MCF 10A (cell line): ENCODE measurements at regions not wholly inside any gene's neighbourhood (a gene's known extent, or its start where the extent isn't known, plus 50 kb on each side); places are given as distances from the start of the nearest gene placed in this dataset.

Experiments used
- BruUV-seq: library from RNA; stranded (reverse); fragments of 400-500 nt; replicated peaks from 2 replicates; lab custom pipeline; 2021; lab: Mats Ljungman, UMichigan
- CTCF ChIA-PET: fragments of 300-600 bp; sonication (Branson Sonifier 250); formaldehyde crosslinking; extraction: SDS; loops from one replicate; lab custom pipeline; 2021; ENCODE audit warnings: antibody characterized with exemption, inconsistent platforms; lab: Yijun Ruan, JAX
- POLR2A ChIA-PET: fragments of 300-600, 350-650 bp; sonication (Branson Sonifier 250); formaldehyde crosslinking; extraction: SDS; loops from one replicate; lab custom pipeline; 2020; ENCODE audit warnings: antibody characterized with exemption, inconsistent platforms; lab: Yijun Ruan, JAX
- DNase-seq: peaks from one replicate; pipeline ENCODE4 v3.0.0-alpha.2; 2018; ENCODE audit not compliant: unreplicated experiment
- H3K27ac Mint-ChIP-seq: one replicate; pipeline ENCODE4 v1.8.0; 2022; ENCODE audit warnings: mild to moderate bottlenecking, low read depth, mixed read lengths; ENCODE audit not compliant: unreplicated experiment
- H3K27me3 Mint-ChIP-seq: one replicate; pipeline ENCODE4 v1.8.0; 2022; ENCODE audit warnings: mixed read lengths; ENCODE audit not compliant: insufficient read depth, unreplicated experiment
- H3K36me3 Mint-ChIP-seq: one replicate; pipeline ENCODE4 v1.8.0; 2022; ENCODE audit warnings: mild to moderate bottlenecking, moderate library complexity, mixed read lengths; ENCODE audit not compliant: insufficient read depth, unreplicated experiment
- H3K4me1 Mint-ChIP-seq: one replicate; pipeline ENCODE4 v1.8.0; 2022; ENCODE audit warnings: mixed read lengths; ENCODE audit not compliant: insufficient read depth, unreplicated experiment
- H3K4me3 Mint-ChIP-seq: one replicate; pipeline ENCODE4 v1.8.0; 2022; ENCODE audit warnings: mild to moderate bottlenecking, moderate library complexity, mixed read lengths; ENCODE audit not compliant: unreplicated experiment
- H3K9me3 Mint-ChIP-seq: one replicate; pipeline ENCODE4 v1.8.0; 2022; ENCODE audit warnings: mixed read lengths; ENCODE audit not compliant: unreplicated experiment
- intact Hi-C: fragments of 100-400 bp; cut with micrococcal nuclease; formaldehyde crosslinking; loops from 2 replicates; pipeline ENCODE4 v1.14.1; 2022
- TF ChIP-seq, protein P1 (sequence below): fragments of 200-600 bp; IDR thresholded peaks from one replicate; pipeline ENCODE4 v1.8.0; 2022; ENCODE audit warnings: antibody characterized with exemption, mild to moderate bottlenecking; ENCODE audit not compliant: unreplicated experiment

DNA sequence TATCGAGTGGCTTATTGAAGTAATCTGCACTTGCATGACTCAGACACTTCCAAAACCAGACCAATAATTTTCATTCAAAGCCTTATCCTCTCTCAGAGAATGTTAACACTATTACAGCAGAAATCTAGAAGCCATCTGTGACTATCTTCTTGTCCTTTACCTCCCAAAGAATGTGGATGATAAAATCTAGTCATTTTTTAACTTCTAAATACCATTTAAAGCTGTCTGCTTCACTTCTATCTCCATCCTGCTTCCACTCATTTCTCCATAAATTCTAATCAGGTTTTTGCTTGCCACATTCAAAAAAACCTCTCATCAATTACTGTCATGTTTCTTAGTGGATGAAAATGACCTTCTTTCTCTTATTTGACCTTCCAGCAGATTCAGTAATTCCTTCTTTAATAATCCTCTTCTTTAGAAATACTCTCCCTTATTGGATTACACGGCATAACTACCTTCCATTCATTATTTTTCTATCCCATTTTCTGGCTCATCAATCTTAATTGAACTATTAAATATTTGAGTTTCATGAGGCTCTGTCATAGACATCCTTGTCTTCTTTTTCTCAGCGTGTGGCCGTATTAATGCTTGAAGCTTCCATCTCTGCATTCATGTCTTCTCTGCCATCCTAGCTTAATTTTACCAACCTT lies 1999.4 kb downstream of the MRPL39 start:
- H3K9me3 Mint-ChIP-seq, result peaks cover 23% of the 10 kb centered on the region
- TF ChIP-seq, protein P1, sequence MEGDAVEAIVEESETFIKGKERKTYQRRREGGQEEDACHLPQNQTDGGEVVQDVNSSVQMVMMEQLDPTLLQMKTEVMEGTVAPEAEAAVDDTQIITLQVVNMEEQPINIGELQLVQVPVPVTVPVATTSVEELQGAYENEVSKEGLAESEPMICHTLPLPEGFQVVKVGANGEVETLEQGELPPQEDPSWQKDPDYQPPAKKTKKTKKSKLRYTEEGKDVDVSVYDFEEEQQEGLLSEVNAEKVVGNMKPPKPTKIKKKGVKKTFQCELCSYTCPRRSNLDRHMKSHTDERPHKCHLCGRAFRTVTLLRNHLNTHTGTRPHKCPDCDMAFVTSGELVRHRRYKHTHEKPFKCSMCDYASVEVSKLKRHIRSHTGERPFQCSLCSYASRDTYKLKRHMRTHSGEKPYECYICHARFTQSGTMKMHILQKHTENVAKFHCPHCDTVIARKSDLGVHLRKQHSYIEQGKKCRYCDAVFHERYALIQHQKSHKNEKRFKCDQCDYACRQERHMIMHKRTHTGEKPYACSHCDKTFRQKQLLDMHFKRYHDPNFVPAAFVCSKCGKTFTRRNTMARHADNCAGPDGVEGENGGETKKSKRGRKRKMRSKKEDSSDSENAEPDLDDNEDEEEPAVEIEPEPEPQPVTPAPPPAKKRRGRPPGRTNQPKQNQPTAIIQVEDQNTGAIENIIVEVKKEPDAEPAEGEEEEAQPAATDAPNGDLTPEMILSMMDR, result no peak
- intact Hi-C loops, result no loop called here
- BruUV-seq, result no TSS peak
- no peak overlapping the region for H3K27ac Mint-ChIP-seq
- H3K4me1 Mint-ChIP-seq, result peaks cover 10% of the 10 kb centered on the region
- CTCF ChIA-PET, result no interaction called here
- no peak overlapping the region for H3K4me3 Mint-ChIP-seq
- no peak for DNase-seq
- H3K27me3 Mint-ChIP-seq, result no peaks in the 10 kb centered on the region
- H3K36me3 Mint-ChIP-seq, result no peaks in the 10 kb centered on the region
- POLR2A ChIA-PET, result no interaction called here

DNA sequence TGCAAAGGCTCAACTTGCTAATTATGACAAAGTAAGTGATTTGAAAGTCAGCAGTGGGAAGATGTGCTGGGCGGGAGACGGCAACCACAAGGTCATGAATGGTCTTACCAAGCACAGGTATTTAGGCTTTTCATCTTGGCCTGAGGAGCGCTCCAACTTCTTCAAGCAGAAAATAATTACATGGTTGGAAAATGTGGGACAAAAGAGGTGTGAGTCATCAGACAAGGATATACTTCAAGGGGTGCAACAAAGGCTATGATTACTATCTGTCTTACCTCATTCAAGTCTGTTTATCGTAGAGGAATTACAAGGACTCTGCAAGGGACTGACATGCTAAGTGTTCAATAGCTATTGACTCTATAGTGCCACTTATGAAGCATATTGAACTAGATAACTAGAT lies 2005.7 kb downstream of the MRPL39 start:
- no peak for DNase-seq
- intact Hi-C loops, result no loop called here
- peaks cover 15% of the 10 kb centered on the region for H3K9me3 Mint-ChIP-seq
- no peaks in the 10 kb centered on the region for H3K36me3 Mint-ChIP-seq
- no peaks in the 10 kb centered on the region for H3K27me3 Mint-ChIP-seq
- CTCF ChIA-PET, result no interaction called here
- H3K4me1 Mint-ChIP-seq, result no peaks in the 10 kb centered on the region
- H3K27ac Mint-ChIP-seq, result no peak overlapping the region
- POLR2A ChIA-PET, result no interaction called here
- BruUV-seq, result no TSS peak
- TF ChIP-seq, protein P1, result no peak
- no peak overlapping the region for H3K4me3 Mint-ChIP-seq

- ChIA-PET POLR2A (no interaction called here), CTCF (interaction anchor here (0.6 kb wide), 1 partner anchor 32 kb away, joined by 4 read pairs; no protein-coding TSS in a partner anchor)
- Mint-ChIP-seq H3K4me1 (no peaks in the 10 kb centered on the region), H3K27ac (no peak overlapping the region), H3K27me3 (no peaks in the 10 kb centered on the region), H3K9me3 (no peaks in the 10 kb centered on the region), H3K36me3 (no peaks in the 10 kb centered on the region), H3K4me3 (no peak overlapping the region)
- DNase-seq, result no peak
- intact Hi-C loops, result no loop called here
- no TSS peak for BruUV-seq
- TF ChIP-seq, protein P1, result no peak
These were observed 2013.7 kb downstream of the MRPL39 start for GRCh38 chr21:23593582-23593981.

- H3K4me1 Mint-ChIP-seq, result no peaks in the 10 kb centered on the region
- H3K27me3 Mint-ChIP-seq, result no peaks in the 10 kb centered on the region
- H3K36me3 Mint-ChIP-seq, result no peaks in the 10 kb centered on the region
- no peak overlapping the region for H3K27ac Mint-ChIP-seq
- TF ChIP-seq, protein P1, result no peak
- intact Hi-C loops, result no loop called here
- BruUV-seq, result no TSS peak
- DNase-seq, result no peak
- no peak overlapping the region for H3K4me3 Mint-ChIP-seq
- CTCF ChIA-PET, result no interaction called here
- POLR2A ChIA-PET, result no interaction called here
- no peaks in the 10 kb centered on the region for H3K9me3 Mint-ChIP-seq
These were observed 2021.9 kb downstream of the MRPL39 start for GRCh38 chr21:23585419-23585818.
